SK-N-SH (cell line): ENCODE measurements at regions not wholly inside any gene's neighbourhood (a gene's known extent, or its start where the extent isn't known, plus 50 kb on each side); places are given as distances from the start of the nearest gene placed in this dataset.

Experiments used
- CTCF ChIA-PET: fragments of 300-600, 350-600 bp; formaldehyde crosslinking; extraction: SDS; loops from one replicate; lab custom pipeline; 2021; lab: Yijun Ruan, JAX
- POLR2A ChIA-PET: fragments of 350-600 bp; sonication (Branson Sonifier 250); formaldehyde crosslinking; extraction: SDS; loops from one replicate; lab custom pipeline; 2020; ENCODE audit warnings: antibody characterized with exemption, inconsistent platforms; lab: Yijun Ruan, JAX
- DNase-seq: peaks from one replicate; pipeline ENCODE4 v3.0.0; 2012
- H2AFZ ChIP-seq: fragments of 200-600 bp; sonication (generic); 2 replicates; pipeline ENCODE4 v1.8.1; 2016; ENCODE audit warnings: antibody characterized with exemption, mild to moderate bottlenecking, low read depth
- H3F3A ChIP-seq: fragments of 200-600 bp; sonication (generic); replicated peaks from 2 replicates; pipeline ENCODE3; 2016; ENCODE audit warnings: antibody characterized with exemption, mild to moderate bottlenecking; ENCODE audit not compliant: insufficient read depth
- H3K27ac ChIP-seq, 2 experiments: fragments of 200-500 bp in 1 of 2; fragments of 200-600 bp in 1 of 2; sonication (Bioruptor generic) in 1 of 2; sonication (generic), shearing (Covaris generic) in 1 of 2; 2 replicates each; pipeline versions ENCODE4 v1.5.1 to v1.6.1; 2014 to 2016; ENCODE audit warnings: low read depth in 2 of 2, inconsistent platforms in 1 of 2, low read length in 1 of 2, mild to moderate bottlenecking in 1 of 2, mixed read lengths in 1 of 2
- H3K27me3 ChIP-seq: fragments of 200-600 bp; sonication (generic), shearing (Covaris generic); 2 replicates; pipeline ENCODE4 v1.6.1; 2016; ENCODE audit warnings: mixed run types; ENCODE audit not compliant: insufficient read depth
- H3K36me3 ChIP-seq, 2 experiments: fragments of 200-500 bp in 1 of 2; fragments of 200-600 bp in 1 of 2; sonication (Bioruptor generic) in 1 of 2; sonication (generic) in 1 of 2; replicated peaks in 1 of 2; 2 replicates each; pipeline versions ENCODE3 to v1.5.1; 2014 to 2016; ENCODE audit warnings: low read length in 1 of 2, mild to moderate bottlenecking in 1 of 2; ENCODE audit not compliant: insufficient read depth in 2 of 2, control insufficient read depth in 1 of 2
- H3K4me1 ChIP-seq, 2 experiments: fragments of 200-500 bp in 1 of 2; fragments of 200-600 bp in 1 of 2; sonication (Bioruptor generic) in 1 of 2; sonication (generic), shearing (Covaris generic) in 1 of 2; 2 replicates each; pipeline versions ENCODE4 v1.5.1 to v1.6.1; 2014 to 2016; ENCODE audit warnings: low read depth in 1 of 2, low read length in 1 of 2, mixed run types in 1 of 2; ENCODE audit not compliant: insufficient read depth in 2 of 2, control insufficient read depth in 1 of 2
- H3K4me2 ChIP-seq: fragments of 200-600 bp; sonication (generic), shearing (Covaris generic); 2 replicates; pipeline ENCODE4 v1.6.1; 2017; ENCODE audit warnings: mixed run types
- H3K4me3 ChIP-seq, 2 experiments: fragments of 200-500 bp in 1 of 2; fragments of 200-600 bp in 1 of 2; sonication (Bioruptor generic) in 1 of 2; sonication (generic), shearing (Covaris generic) in 1 of 2; 2 replicates each; pipeline versions ENCODE4 v1.5.1 to v1.8.1; 2014 to 2016; ENCODE audit warnings: low read depth in 2 of 2, inconsistent platforms in 1 of 2, low read length in 1 of 2, mild to moderate bottlenecking in 1 of 2, mixed read lengths in 1 of 2, moderate library complexity in 1 of 2
- H3K79me2 ChIP-seq: fragments of 200-600 bp; sonication (generic); 2 replicates; pipeline ENCODE4 v1.8.1; 2017; ENCODE audit warnings: mild to moderate bottlenecking; ENCODE audit not compliant: insufficient read depth
- H3K9ac ChIP-seq: fragments of 200-600 bp; sonication (generic); 2 replicates; pipeline ENCODE4 v1.6.1; 2017; ENCODE audit warnings: mixed run types
- H3K9me2 ChIP-seq: fragments of 200-600 bp; sonication (generic); 2 replicates; pipeline ENCODE4 v1.6.1; 2017; ENCODE audit warnings: mixed run types
- H3K9me3 ChIP-seq: fragments of 200-600 bp; sonication (generic); 2 replicates; pipeline ENCODE4 v1.6.1; 2017; ENCODE audit warnings: mixed run types, mild to moderate bottlenecking, moderate library complexity
- H4K20me1 ChIP-seq: fragments of 200-600 bp; sonication (generic); 2 replicates; pipeline ENCODE4 v1.6.1; 2017; ENCODE audit warnings: mild to moderate bottlenecking, mixed run types; ENCODE audit not compliant: insufficient read depth
- EP300 ChIP-seq, 2 experiments: IDR thresholded peaks; 2 replicates each; pipeline versions ENCODE4 v1.4.0 to v1.6.1; 2012; ENCODE audit warnings: borderline replicate concordance in 1 of 2, low read depth in 1 of 2, low read length in 1 of 2
- EZH2phosphoT487 ChIP-seq: fragments of 200-600 bp; sonication (generic); IDR thresholded peaks from 2 replicates; pipeline ENCODE4 v1.6.1; 2017; ENCODE audit warnings: low read depth, mixed run types, mild to moderate bottlenecking, antibody characterized with exemption, moderate library complexity, borderline replicate concordance
- FOSL2 ChIP-seq: IDR thresholded peaks from 2 replicates; pipeline ENCODE4 v1.4.0; 2012; ENCODE audit warnings: low read depth, mild to moderate bottlenecking, moderate library complexity, borderline replicate concordance
- FOXJ3 ChIP-seq: sonication (generic); formaldehyde crosslinking; IDR thresholded peaks from 2 replicates; pipeline ENCODE4 v1.5.1; 2020; ENCODE audit warnings: mild to moderate bottlenecking, missing genetic modification reagents
- FOXM1 ChIP-seq: IDR thresholded peaks from 2 replicates; pipeline ENCODE4 v1.4.0; 2012; ENCODE audit warnings: low read depth, mild to moderate bottlenecking
- GATA2 ChIP-seq: sonication (generic); formaldehyde crosslinking; IDR thresholded peaks from 2 replicates; pipeline ENCODE4 v1.5.0; 2020; ENCODE audit warnings: mild to moderate bottlenecking, missing genetic modification reagents
- NFIC ChIP-seq: IDR thresholded peaks from 2 replicates; pipeline ENCODE4 v1.4.0; 2012; ENCODE audit warnings: borderline replicate concordance
- PBX3 ChIP-seq: IDR thresholded peaks from 2 replicates; pipeline ENCODE4; 2012
- RAD21 ChIP-seq: IDR thresholded peaks from 2 replicates; pipeline ENCODE4 v1.6.1; 2012; ENCODE audit warnings: mild to moderate bottlenecking, low read length
- RXRA ChIP-seq: IDR thresholded peaks from 2 replicates; pipeline ENCODE4 v1.4.0; 2012; ENCODE audit warnings: low read depth, mild to moderate bottlenecking, borderline replicate concordance
- SMC3 ChIP-seq: IDR thresholded peaks from 2 replicates; pipeline ENCODE4 v1.6.1; 2012; ENCODE audit warnings: low read depth, low read length, improper control_type of control experiment
- TAF1 ChIP-seq: IDR thresholded peaks from 2 replicates; pipeline ENCODE4 v1.6.1; 2012; ENCODE audit warnings: low read depth, mild to moderate bottlenecking, low read length, moderate library complexity, borderline replicate concordance
- TCF12 ChIP-seq: IDR thresholded peaks from 2 replicates; pipeline ENCODE4 v1.4.0; 2012
- TEAD4 ChIP-seq: IDR thresholded peaks from 2 replicates; pipeline ENCODE4 v1.4.0; 2012; ENCODE audit warnings: mild to moderate bottlenecking, borderline replicate concordance; ENCODE audit not compliant: insufficient read depth
- WGBS: methylation state at CpG from one replicate; pipeline ENCODE4 v1.1.6; 2017; ENCODE audit warnings: low lambda C conversion rate; 5-methylcytosine and 5-hydroxymethylcytosine counted together
- TF ChIP-seq, protein P1 (sequence below): IDR thresholded peaks from 2 replicates; pipeline ENCODE4 v1.4.0; 2012; ENCODE audit warnings: low read depth, borderline replicate concordance
- TF ChIP-seq, protein P2 (sequence below): fragments of 150-350 bp; IDR thresholded peaks from 2 replicates; pipeline ENCODE4 v1.6.1; 2017; ENCODE audit warnings: antibody characterized with exemption, low read length, low read depth, borderline replicate concordance
- TF ChIP-seq, protein P3 (sequence below): IDR thresholded peaks from 2 replicates; pipeline ENCODE4 v1.4.0; 2012; ENCODE audit warnings: low read depth
- TF ChIP-seq, protein P4 (sequence below): IDR thresholded peaks from 2 replicates; pipeline ENCODE4 v1.6.1; 2012; ENCODE audit warnings: mild to moderate bottlenecking, low read depth, low read length, moderate library complexity

DNA sequence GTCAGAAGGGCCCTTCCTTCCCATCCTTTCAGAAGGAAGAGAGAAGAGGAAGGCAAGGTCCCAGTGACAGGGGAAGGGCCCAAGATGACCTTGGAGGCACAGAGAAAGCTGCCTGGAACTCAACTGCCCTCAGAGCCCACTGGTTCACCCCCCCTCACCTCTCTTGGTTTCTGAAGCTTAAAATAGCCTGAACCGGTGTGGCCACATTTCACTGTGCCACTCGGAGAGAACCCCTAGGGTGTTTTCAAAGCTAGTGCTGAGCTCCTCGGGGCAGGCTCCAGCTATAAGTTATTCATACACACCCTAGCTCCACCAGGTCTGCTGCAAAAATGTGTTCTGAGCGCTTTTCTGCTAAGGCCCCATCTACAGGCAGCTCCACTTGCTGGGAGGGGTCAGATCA is 60.9 kb upstream of the ADRB1 start (continued):
- TF ChIP-seq, protein P1, sequence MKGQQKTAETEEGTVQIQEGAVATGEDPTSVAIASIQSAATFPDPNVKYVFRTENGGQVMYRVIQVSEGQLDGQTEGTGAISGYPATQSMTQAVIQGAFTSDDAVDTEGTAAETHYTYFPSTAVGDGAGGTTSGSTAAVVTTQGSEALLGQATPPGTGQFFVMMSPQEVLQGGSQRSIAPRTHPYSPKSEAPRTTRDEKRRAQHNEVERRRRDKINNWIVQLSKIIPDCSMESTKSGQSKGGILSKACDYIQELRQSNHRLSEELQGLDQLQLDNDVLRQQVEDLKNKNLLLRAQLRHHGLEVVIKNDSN = no peak
- TF ChIP-seq TEAD4 = no peak
- no peak for TF ChIP-seq EP300 (IDR thresholded peaks at IDR 0.05; ENCODE audit: borderline replicate concordance in 1 of 2, low read depth in 1 of 2, low read length in 1 of 2)
- no peak for TF ChIP-seq FOXJ3 (CRISPR knock-in tag)
- TF ChIP-seq TAF1 = no peak

DNA sequence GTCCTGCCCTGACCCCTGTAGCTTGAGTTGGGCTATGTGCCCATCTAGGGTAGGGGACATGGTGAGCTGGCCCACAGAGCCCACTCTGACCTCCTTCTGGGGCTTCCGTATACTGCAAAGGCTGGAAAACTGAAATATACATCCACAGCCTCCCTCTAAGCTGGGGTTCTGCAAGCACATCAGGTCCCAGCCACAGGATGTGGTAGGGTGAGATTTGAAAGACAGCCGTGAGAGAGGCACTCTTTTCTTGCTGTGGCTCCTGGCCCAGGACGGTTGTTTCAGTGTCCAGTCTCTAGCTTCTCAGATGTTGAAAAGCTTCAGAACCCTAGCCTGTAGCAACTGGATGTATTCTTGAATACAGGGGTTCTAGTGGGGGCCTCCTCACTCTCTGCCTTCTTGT is 60.1 kb upstream of the ADRB1 start:
- Histone ChIP-seq H3K9me3 (no peaks in the 10 kb centered on the region), H3K4me2 (no peak overlapping the region), H3K79me2 (no peaks in the 10 kb centered on the region), H3K9ac (no peak overlapping the region), H3K9me2 (no peaks in the 10 kb centered on the region), H3K4me3 (no peak overlapping the region), H2AFZ (no peak overlapping the region), H3K27ac (no peak overlapping the region), H3F3A (no peaks in the 10 kb centered on the region), H3K27me3 (0 out of 2 replicates have a peak, but pooled peaks cover 4% of the 10 kb centered on the region), H3K36me3 (no peaks in the 10 kb centered on the region), H3K4me1 (no peaks in the 10 kb centered on the region; a peak in 1 of 4 replicates), H4K20me1 (no peaks in the 10 kb centered on the region)
- no peak for DNase-seq
- no peak for TF ChIP-seq SMC3
- TF ChIP-seq, protein P2, sequence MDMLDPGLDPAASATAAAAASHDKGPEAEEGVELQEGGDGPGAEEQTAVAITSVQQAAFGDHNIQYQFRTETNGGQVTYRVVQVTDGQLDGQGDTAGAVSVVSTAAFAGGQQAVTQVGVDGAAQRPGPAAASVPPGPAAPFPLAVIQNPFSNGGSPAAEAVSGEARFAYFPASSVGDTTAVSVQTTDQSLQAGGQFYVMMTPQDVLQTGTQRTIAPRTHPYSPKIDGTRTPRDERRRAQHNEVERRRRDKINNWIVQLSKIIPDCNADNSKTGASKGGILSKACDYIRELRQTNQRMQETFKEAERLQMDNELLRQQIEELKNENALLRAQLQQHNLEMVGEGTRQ = no peak
- TF ChIP-seq, protein P3, sequence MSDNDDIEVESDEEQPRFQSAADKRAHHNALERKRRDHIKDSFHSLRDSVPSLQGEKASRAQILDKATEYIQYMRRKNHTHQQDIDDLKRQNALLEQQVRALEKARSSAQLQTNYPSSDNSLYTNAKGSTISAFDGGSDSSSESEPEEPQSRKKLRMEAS = no peak
- TF ChIP-seq FOXM1 = no peak
- TF ChIP-seq FOSL2 = no peak
- no peak for TF ChIP-seq TCF12
- TF ChIP-seq EZH2phosphoT487 = no peak
- WGBS = 85% methylated on average over 2 of the region's 3 CpGs
- ChIA-PET CTCF (interaction anchor here (1.0 to 1.2 kb wide), 2 partner anchors 120 to 185 kb away, joined by 3 read pairs; no protein-coding TSS in a partner anchor), POLR2A (no interaction called here)

DNA sequence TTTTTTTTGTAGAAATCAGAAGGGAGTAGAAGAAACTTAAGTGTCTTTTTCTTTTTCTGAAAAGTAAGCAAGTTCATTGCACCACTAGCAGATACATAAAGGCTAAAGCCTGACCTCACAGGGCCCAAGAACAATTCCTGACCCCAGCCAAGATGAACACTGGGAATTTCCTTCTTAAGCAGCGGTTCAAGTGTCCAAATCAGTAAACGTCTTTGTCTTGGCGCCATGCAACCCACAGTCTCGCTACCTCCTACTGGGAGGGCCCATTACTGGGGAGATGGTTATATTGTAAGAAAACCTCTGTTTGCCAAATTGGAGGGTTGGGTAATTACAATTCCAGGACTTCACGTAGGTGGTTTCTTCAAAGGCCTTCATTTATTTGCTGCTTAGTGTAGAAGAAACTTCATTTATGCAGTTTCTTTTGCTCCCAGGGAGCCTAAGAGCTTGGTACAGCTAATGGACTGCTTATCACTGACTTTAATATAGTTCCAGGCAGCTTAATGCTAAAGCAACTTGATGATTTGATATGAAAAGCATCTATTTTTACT is 58.3 kb upstream of the ADRB1 start:
- POLR2A ChIA-PET = no interaction called here

More for the DNA sequence above, 58.3 kb upstream of the ADRB1 start:
- Histone ChIP-seq H3K4me2 (no peak overlapping the region), H3K79me2 (no peaks in the 10 kb centered on the region), H3F3A (no peaks in the 10 kb centered on the region), H3K4me1 (no peaks in the 10 kb centered on the region; a peak in 1 of 4 replicates), H3K27ac (no peak overlapping the region), H2AFZ (no peak overlapping the region), H3K4me3 (no peak overlapping the region), H3K9me3 (no peaks in the 10 kb centered on the region), H3K36me3 (no peaks in the 10 kb centered on the region), H4K20me1 (no peaks in the 10 kb centered on the region), H3K9me2 (no peaks in the 10 kb centered on the region), H3K27me3 (peaks cover 4% of the 10 kb centered on the region; the same call in 1 of the 2 replicates), H3K9ac (no peak overlapping the region)
- DNase-seq = no peak
- TF ChIP-seq, protein P1 = no peak
- TF ChIP-seq, protein P4, sequence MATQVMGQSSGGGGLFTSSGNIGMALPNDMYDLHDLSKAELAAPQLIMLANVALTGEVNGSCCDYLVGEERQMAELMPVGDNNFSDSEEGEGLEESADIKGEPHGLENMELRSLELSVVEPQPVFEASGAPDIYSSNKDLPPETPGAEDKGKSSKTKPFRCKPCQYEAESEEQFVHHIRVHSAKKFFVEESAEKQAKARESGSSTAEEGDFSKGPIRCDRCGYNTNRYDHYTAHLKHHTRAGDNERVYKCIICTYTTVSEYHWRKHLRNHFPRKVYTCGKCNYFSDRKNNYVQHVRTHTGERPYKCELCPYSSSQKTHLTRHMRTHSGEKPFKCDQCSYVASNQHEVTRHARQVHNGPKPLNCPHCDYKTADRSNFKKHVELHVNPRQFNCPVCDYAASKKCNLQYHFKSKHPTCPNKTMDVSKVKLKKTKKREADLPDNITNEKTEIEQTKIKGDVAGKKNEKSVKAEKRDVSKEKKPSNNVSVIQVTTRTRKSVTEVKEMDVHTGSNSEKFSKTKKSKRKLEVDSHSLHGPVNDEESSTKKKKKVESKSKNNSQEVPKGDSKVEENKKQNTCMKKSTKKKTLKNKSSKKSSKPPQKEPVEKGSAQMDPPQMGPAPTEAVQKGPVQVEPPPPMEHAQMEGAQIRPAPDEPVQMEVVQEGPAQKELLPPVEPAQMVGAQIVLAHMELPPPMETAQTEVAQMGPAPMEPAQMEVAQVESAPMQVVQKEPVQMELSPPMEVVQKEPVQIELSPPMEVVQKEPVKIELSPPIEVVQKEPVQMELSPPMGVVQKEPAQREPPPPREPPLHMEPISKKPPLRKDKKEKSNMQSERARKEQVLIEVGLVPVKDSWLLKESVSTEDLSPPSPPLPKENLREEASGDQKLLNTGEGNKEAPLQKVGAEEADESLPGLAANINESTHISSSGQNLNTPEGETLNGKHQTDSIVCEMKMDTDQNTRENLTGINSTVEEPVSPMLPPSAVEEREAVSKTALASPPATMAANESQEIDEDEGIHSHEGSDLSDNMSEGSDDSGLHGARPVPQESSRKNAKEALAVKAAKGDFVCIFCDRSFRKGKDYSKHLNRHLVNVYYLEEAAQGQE = no peak
- TF ChIP-seq RXRA (no peak), GATA2 (CRISPR knock-in tag) (no peak), FOSL2 (no peak), NFIC (no peak), PBX3 (no peak), RAD21 (no peak)
- CTCF ChIA-PET = interaction anchor here (1.1 kb wide), 1 partner anchor 20 kb away, joined by 3 read pairs; no protein-coding TSS in a partner anchor
- WGBS = 64% methylated on average over 3 of the region's 5 CpGs
